Erythroblast (primary cell): ENCODE measurements at regions not wholly inside any gene's neighbourhood (a gene's known extent, or its start where the extent isn't known, plus 50 kb on each side); places are given as distances from the start of the nearest gene placed in this dataset.

ENCODE experiments used
- GATA1 ChIP-seq: IDR thresholded peaks from 2 replicates; pipeline ENCODE4 v1.6.1; 2011; ENCODE audit warnings: low read depth, mild to moderate bottlenecking, control low read depth, low read length, moderate library complexity
- POLR2A ChIP-seq: IDR thresholded peaks from 2 replicates; pipeline ENCODE4 v1.6.1; 2011; ENCODE audit warnings: mild to moderate bottlenecking, low read length

- no peak for TF ChIP-seq POLR2A
- TF ChIP-seq GATA1, result no peak
These were observed 414.4 kb downstream of the BRINP1 start for GRCh38 chr9:118954857-118955256.
